HG03066 (cell line): ENCODE measurements at regions not wholly inside any gene's neighbourhood (a gene's known extent, or its start where the extent isn't known, plus 50 kb on each side); places are given as distances from the start of the nearest gene placed in this dataset.
"Not testable (repeated sequence)": the region's sequence is repeated elsewhere in the genome, so short reads cannot be mapped to it uniquely, and the experiment has no call there.

ENCODE experiments used
- ATAC-seq: cut with Tn5 transposase; IDR thresholded peaks from one replicate; pipeline ENCODE4 v1.9.1; 2021; ENCODE audit warnings: low read depth; ENCODE audit not compliant: unreplicated experiment

DNA sequence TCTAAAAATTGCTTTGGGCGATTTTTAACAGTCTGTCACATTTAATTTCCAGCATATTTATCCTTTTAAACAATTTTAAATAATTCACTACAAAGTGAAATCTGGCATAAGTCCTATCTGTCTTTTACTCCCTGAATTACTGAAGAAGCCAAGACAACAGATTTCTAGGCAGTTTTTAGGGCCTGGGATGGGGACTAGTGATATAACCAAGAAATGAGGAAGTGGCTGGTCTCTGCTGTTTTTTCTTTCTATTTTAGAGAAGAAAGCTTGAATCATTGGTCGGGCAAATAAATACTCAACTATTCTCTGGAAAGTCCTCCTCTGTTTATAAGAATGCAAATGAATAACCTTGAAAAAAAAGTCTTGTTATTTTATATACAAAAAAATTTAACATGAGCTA lies 79.7 kb upstream of the SSBP2 start:
- ATAC-seq = no peak

DNA sequence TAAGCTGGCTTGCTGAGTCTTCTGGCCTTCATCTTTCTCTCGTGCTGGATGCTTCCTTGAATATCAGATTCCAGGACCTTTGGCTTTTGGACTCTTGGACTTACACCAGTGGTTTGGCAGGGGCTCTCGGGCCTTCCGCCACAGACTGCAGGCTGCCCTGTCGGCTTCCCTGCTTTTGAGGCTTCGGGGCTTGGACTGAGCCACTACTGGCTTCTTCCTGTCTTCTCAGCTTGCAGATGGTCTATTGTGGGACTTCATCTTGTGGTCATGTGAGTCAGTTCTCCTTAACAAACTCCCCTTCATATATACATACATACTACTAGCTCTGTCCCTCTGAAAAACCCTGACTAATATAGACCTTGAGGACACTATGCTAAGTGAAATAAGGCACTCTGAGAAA lies 78.3 kb upstream of the SSBP2 start:
- no peak for ATAC-seq

DNA sequence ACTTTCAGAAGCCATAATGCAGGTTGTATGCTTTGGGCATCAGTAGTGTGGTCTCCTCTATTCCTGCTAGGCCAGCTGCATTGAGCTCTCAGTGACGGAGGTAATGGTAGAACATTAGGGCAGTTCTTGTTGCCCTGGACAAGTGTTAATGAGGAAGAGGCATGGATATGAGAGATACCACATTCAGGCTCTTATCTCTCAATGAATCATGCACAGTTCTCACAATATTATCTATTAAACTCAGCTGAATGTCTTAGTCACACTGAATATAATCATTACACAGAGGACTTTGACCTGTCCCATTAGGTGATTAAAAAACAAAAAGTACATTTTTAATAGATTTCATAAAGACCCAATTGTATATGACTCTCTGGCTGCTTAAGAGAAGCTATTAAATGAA lies 76.6 kb upstream of the SSBP2 start:
- no peak for ATAC-seq

DNA sequence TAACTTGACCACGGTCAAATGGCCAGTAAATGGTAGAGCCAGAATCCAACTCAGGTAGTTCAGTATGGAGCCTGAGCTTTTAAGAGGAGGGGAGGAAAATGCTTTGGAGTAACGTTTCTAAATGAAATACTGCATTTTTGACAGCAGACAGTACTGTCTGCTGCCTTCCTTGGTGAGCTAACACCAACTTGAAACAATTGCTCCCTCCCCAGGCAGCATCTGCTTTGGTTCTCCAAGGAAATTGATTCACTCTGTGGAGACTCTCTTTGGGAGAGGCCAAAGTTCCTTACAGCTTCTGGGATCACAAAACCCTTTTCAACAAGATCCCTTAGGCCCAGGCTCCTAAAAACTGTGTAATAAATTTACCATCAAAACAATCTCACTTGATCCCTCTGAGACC lies 75.2 kb upstream of the SSBP2 start:
- ATAC-seq = no peak

DNA sequence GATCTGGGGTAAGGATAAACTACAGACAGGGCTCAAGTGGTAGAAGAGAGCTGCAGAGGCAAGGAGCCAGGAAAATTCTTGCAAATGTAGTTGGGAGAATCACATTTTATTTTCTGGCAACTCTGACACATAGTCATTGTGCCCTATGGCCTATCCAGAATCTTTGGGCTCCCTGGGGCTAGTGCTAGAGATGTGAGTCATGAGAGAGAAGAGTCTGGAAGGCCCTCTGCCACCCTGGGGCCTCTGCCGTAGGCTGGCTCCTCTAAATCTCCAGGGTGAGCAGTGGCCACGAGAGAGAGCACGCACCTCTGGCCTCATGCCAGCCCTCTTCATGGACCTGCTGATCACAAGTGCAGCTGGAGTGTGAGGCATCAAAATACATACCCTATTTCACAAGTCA lies 74.3 kb upstream of the SSBP2 start:
- no peak for ATAC-seq

DNA sequence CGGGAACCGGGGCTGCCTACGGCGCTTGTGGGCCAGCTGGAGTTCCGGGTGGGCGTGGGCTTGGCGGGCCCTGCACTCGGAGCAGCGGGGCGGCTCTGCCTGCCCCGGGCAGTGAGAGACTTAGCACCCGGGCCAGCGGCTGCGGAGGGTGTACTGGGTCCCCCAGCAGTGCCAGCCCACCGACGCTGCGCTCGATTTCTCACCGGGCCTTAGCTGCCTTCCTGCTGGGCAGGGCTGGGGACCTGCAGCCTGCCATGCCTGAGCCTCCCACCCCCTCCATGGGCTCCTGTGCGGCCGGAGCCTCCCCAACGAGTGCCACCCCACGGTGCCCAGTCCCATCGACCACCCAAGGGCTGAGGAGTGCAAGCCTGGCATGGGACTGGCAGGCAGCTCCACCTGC lies 72.8 kb upstream of the SSBP2 start:
- not testable (repeated sequence) for ATAC-seq

DNA sequence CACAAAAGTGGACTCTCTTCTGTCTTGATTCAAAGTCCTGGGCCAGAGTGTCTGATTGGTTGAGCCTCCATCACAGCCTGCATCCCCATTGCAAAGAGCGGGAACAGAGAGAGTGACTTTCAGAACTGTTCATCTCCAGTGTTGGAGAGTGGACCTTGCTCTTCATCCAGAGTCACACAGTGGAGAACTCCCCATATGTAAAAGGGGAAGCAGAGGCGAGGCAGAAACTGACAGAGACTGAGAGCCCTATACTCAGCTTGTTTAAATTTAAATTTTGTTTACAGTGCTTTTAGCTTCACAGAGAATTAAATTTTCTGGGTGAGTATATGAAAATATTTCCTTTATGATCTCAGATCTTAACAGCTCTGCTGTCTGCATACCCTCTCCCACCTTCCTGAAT lies 70.0 kb upstream of the SSBP2 start:
- no peak for ATAC-seq

DNA sequence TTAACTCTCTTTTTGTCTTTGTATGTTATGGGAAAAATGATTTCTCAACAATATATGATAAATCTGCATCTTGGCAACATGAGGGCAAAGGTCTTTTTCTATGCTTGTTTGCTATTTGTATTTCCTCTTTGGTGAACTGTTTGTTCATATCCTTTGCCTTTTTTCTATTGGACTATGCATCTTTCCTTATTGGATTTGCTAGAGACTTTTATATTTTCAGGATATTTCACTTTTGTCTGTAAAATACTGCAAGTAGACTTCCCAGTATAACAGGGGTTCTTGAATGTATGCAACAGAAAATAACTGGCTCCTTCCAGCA lies 69.4 kb upstream of the SSBP2 start:
- no peak for ATAC-seq

DNA sequence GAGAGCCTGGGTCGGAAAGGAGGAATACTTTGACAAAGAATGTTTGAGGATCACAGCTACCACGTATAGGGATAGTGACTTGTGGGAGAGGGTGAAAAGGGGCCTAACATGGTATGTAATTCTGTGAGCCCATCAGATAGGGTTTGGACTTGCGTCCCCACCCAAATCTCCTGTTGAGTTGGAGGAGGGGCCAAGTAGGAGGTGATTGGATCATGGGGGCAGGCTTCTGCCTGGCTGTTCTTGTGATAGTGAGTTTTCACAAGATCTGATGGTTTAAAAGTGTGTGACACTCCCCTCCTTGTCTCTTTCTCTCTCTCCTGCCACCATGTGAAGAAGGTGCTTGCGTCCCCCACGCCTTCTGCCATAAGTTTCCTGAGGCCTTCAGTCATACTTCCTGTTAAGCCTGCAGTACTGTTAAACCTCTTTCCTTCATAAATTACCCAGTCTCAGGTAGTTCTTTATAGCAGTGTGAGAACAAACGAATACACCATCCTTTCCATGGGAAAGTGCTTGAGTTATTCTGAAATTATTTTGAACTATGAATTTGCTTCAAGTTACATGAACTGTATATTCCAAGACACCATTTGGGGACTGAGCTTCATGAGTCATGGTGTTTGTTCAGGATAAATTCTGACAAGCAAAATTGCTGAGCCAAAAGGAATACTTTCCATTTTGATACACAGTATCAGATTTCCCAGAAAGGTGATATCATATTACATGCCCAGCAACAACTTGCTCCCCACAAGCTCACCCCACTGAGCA lies 68.8 kb upstream of the SSBP2 start:
- no peak for ATAC-seq

- ATAC-seq = no peak
These were observed 67.1 kb upstream of the SSBP2 start for GRCh38 chr5:81817980-81818379.

GRCh38 chr5:81817086-81817485 lies 66.2 kb upstream of the SSBP2 start:
- ATAC-seq = no peak

GRCh38 chr5:81815321-81815720 lies 64.4 kb upstream of the SSBP2 start:
- no peak for ATAC-seq

GRCh38 chr5:81808106-81808505 lies 57.2 kb upstream of the SSBP2 start:
- ATAC-seq = no peak

DNA sequence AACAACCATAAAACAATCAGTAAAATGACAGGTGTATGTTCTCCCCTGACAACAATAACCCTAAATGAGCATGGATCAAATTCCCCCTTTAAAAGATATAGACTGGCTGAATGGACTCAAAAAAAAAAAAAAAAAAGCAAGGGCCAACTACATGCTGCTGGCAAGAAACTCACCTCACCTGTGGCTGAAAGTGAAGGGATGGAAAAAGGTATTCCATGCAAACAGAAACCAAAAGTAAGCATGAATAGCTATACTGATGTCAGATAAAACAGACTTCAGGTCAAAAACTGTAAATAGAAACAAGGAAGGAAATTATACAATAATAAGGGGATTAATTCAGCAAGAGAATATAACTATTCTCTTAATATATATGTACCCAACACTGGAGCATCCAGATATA lies 54.2 kb upstream of the SSBP2 start:
- no peak for ATAC-seq

GRCh38 chr5:81803812-81804211 lies 52.9 kb upstream of the SSBP2 start:
- ATAC-seq = no peak

DNA sequence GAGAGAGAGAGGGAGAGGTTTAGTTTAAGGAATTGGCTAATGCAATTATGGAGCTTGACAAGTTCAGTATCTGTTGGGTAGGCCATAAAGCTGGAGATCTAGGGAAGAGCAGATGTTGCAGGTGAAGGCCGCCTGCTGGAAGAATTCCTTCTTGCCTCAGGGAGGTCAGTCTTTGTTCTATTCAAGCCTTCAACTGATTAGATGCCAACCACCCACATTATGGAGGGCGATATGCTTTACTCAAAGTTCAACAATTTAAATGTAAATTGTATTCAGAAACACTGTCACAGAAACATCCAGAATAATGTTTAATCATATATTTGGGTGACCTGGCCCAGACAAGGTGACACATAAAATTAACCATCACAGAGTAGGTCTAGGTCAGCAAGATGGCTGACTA lies 51.7 kb upstream of the SSBP2 start:
- ATAC-seq = no peak

DNA sequence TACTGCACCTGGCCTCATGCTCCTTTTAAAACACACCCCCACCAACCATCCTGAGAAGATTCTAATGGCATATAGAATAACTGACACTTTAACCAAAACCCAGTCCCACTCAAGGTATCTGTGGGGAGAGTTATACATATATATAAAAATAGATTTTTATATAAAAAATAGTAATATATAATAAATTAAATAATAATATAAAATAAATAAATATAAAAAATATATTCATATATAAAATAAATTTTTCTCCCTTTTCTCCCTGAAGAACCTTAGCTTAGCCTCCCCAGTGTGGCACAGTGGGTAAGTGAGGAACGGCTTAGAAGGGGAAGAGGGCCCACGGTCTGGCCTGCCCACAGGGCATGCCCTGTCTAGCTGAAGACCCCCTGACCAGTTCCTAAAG lies 51.1 kb upstream of the SSBP2 start:
- no peak for ATAC-seq

DNA sequence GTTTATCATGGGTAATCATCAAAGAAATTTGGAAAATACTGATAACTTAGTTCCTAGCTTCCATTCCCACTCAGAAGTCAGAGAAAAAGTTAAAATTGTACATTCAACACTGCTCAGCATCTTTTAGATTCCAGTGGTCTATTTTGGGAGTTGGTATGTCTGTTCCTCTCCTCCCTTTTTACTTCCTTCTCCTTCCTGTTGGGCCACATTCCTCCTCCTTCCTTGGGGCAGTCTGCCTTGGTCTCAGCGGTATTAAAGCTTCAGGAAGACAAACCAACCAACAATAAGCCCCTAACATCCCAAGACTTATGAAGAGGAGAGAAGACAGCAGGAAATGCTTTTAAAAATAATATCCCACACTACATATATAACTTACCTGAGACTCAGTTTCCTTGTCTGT lies 49.9 kb upstream of the SSBP2 start:
- ATAC-seq = no peak
